ENCODE measurements at regions not wholly inside any gene's neighbourhood (a gene's known extent, or its start where the extent isn't known, plus 50 kb on each side); places are given as distances from the start of the nearest gene placed in this dataset.

DNA sequence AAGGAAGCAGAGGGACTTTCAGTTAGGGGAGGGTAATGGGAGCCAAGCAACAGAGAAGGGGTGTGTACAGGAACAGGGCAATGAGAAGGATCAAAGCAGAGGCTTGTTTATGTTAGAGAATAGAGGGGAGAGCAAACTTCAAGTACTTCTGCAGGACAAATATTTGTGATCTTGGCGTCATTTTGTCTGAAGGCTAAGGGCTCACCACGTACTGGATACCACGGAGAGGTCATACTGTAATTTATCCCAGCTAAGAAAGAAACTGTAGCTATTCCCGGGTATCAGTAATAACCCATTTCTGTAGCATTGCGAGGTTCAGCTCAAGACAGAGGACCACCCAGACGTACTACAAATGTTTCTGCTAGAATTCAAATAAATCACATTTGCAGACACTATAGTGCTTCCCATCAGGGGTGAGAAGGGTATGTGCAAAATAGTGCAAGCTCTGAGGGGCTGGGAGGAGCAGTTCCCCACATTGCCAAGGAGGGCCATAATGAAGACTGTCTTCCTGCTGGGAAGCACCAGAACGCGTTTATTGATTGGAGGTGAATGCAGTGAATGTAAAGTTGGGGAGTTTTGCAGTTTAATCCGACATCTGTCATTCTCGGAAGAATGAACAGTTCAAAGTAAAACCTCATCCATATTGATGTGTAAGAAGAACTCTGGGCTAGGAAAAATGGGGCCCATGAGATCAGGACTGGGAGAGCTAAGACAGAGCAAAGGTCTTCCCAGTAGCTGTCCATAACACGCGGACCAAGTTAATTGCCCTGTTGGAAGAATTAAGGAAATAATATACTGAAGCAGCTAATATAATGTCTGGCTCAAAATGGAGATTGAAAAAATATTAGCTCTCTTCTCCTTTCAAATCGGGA, 136.9 kb downstream of the RWDD3 start:
- ChIA-PET POLR2A (no interaction called here), CTCF (ENCODE audit: low intra/inter-chr PET ratio, low total read pairs) (no interaction called here)
- Histone ChIP-seq H4K20me1 (ENCODE audit: insufficient read depth, low read length) (no peaks in the 10 kb centered on the region), H3K4me1 (ENCODE audit: insufficient read depth, low read length) (peaks cover 22% of the 10 kb centered on the region), H3K27me3 (ENCODE audit: control insufficient read depth in 1 of 2, insufficient read depth in 2 of 2, low read length in 2 of 2) (no peaks in the 10 kb centered on the region), H3K36me3 (replicated peaks in 1 of 2; ENCODE audit: control insufficient read depth in 1 of 2, insufficient read depth in 2 of 2, low read length in 2 of 2) (no peaks in the 10 kb centered on the region), H3K27ac (ENCODE audit: extremely low read length, insufficient read depth, low read length) (no peak overlapping the region), H2AFZ (ENCODE audit: low read length) (peak overlapping the region; percentile 66), H3K4me2 (ENCODE audit: low read depth, low read length) (peak overlapping the region; percentile 62), H3K9ac (ENCODE audit: insufficient read depth, low read depth, low read length) (peak overlapping the region; percentile 2), H3K79me2 (ENCODE audit: insufficient read depth, low read length) (no peaks in the 10 kb centered on the region), H3K9me3 (ENCODE audit: low read length) (no peaks in the 10 kb centered on the region), H3K4me3 (replicated peaks in 1 of 3; ENCODE audit: insufficient read depth in 1 of 3, low read depth in 2 of 3, low read length in 3 of 3) (peak overlapping the region in 2 of 3 experiments; percentile 20 to 26; a peak in 4 of 6 replicates)
- FAIRE-seq = no peak
- BruUV-seq (replicated peaks) = no TSS peak
- intact Hi-C loops (cut with micrococcal nuclease; ENCODE audit: unreplicated experiment) = no loop called here
- peak; percentile 66 for DNase-seq (ENCODE audit: low spot score)
- 48% methylated on average over 13 of the region's 13 CpGs for WGBS (ENCODE audit: low lambda C conversion rate)
- in situ Hi-C loops (cut with HindIII; ENCODE audit: extremely low pct_ligation_motif_present, low pct_unique_long_range_greater_than_20kb) = no loop called here
- peak; percentile 86 for ATAC-seq
- TF ChIP-seq TCF7 (IDR thresholded peaks at IDR 0.05; ENCODE audit: low read depth) = peak; percentile 76
- TF ChIP-seq SIX1 (CRISPR knock-in tag; IDR thresholded peaks at IDR 0.05; ENCODE audit: borderline replicate concordance) = no peak
- no peak for TF ChIP-seq ZMYM4 (CRISPR knock-in tag; IDR thresholded peaks at IDR 0.05)
- TF ChIP-seq, protein P1, sequence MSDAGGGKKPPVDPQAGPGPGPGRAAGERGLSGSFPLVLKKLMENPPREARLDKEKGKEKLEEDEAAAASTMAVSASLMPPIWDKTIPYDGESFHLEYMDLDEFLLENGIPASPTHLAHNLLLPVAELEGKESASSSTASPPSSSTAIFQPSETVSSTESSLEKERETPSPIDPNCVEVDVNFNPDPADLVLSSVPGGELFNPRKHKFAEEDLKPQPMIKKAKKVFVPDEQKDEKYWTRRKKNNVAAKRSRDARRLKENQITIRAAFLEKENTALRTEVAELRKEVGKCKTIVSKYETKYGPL (CRISPR knock-in tag; IDR thresholded peaks at IDR 0.05) = no peak
- peak; percentile 56 for TF ChIP-seq FOXA3 (CRISPR knock-in tag; IDR thresholded peaks at IDR 0.05)
- TF ChIP-seq IRF2 (CRISPR knock-in tag; IDR thresholded peaks at IDR 0.05) = no peak
- no peak for TF ChIP-seq SYNCRIP (IDR thresholded peaks at IDR 0.05; ENCODE audit: insufficient read depth, low read depth, low read length)
- TF ChIP-seq, protein P2, sequence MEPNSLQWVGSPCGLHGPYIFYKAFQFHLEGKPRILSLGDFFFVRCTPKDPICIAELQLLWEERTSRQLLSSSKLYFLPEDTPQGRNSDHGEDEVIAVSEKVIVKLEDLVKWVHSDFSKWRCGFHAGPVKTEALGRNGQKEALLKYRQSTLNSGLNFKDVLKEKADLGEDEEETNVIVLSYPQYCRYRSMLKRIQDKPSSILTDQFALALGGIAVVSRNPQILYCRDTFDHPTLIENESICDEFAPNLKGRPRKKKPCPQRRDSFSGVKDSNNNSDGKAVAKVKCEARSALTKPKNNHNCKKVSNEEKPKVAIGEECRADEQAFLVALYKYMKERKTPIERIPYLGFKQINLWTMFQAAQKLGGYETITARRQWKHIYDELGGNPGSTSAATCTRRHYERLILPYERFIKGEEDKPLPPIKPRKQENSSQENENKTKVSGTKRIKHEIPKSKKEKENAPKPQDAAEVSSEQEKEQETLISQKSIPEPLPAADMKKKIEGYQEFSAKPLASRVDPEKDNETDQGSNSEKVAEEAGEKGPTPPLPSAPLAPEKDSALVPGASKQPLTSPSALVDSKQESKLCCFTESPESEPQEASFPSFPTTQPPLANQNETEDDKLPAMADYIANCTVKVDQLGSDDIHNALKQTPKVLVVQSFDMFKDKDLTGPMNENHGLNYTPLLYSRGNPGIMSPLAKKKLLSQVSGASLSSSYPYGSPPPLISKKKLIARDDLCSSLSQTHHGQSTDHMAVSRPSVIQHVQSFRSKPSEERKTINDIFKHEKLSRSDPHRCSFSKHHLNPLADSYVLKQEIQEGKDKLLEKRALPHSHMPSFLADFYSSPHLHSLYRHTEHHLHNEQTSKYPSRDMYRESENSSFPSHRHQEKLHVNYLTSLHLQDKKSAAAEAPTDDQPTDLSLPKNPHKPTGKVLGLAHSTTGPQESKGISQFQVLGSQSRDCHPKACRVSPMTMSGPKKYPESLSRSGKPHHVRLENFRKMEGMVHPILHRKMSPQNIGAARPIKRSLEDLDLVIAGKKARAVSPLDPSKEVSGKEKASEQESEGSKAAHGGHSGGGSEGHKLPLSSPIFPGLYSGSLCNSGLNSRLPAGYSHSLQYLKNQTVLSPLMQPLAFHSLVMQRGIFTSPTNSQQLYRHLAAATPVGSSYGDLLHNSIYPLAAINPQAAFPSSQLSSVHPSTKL (CRISPR knock-in tag; IDR thresholded peaks at IDR 0.05) = peak; percentile 54; the same call in 1 of the 2 replicates
- no peak for TF ChIP-seq ZNF713 (CRISPR knock-in tag; IDR thresholded peaks at IDR 0.05)
- no peak for TF ChIP-seq SIX4 (CRISPR knock-in tag; IDR thresholded peaks at IDR 0.05)
- TF ChIP-seq RARA (CRISPR knock-in tag; IDR thresholded peaks at IDR 0.05) = peak; percentile 55; the same call in 1 of the 2 replicates
- TF ChIP-seq HMG20A (CRISPR knock-in tag; IDR thresholded peaks at IDR 0.05; ENCODE audit: borderline replicate concordance) = 0 out of 2 replicates have a peak, but pooled peaks have one; percentile 20
- TF ChIP-seq, protein P3, sequence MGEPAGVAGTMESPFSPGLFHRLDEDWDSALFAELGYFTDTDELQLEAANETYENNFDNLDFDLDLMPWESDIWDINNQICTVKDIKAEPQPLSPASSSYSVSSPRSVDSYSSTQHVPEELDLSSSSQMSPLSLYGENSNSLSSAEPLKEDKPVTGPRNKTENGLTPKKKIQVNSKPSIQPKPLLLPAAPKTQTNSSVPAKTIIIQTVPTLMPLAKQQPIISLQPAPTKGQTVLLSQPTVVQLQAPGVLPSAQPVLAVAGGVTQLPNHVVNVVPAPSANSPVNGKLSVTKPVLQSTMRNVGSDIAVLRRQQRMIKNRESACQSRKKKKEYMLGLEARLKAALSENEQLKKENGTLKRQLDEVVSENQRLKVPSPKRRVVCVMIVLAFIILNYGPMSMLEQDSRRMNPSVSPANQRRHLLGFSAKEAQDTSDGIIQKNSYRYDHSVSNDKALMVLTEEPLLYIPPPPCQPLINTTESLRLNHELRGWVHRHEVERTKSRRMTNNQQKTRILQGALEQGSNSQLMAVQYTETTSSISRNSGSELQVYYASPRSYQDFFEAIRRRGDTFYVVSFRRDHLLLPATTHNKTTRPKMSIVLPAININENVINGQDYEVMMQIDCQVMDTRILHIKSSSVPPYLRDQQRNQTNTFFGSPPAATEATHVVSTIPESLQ (CRISPR knock-in tag; conservative IDR thresholded peaks at IDR 0.05) = no peak
- 0 out of 2 replicates have a peak, but pooled peaks have one; percentile 33 for TF ChIP-seq PHF21A (CRISPR knock-in tag; IDR thresholded peaks at IDR 0.05)
- no peak for TF ChIP-seq FOXP1 (IDR thresholded peaks at IDR 0.05)
- TF ChIP-seq FOXP1 (CRISPR knock-in tag; IDR thresholded peaks at IDR 0.05) = 0 out of 2 replicates have a peak, but pooled peaks have one; percentile 15
- no peak for TF ChIP-seq AKAP8 (CRISPR knock-in tag; IDR thresholded peaks at IDR 0.05)
- TF ChIP-seq SP1 (IDR thresholded peaks at IDR 0.05) = no peak
- no peak for TF ChIP-seq SP1 (CRISPR knock-in tag; IDR thresholded peaks at IDR 0.05)
